ENCODE measurements at regions not wholly inside any gene's neighbourhood (a gene's known extent, or its start where the extent isn't known, plus 50 kb on each side); places are given as distances from the start of the nearest gene placed in this dataset.

DNA sequence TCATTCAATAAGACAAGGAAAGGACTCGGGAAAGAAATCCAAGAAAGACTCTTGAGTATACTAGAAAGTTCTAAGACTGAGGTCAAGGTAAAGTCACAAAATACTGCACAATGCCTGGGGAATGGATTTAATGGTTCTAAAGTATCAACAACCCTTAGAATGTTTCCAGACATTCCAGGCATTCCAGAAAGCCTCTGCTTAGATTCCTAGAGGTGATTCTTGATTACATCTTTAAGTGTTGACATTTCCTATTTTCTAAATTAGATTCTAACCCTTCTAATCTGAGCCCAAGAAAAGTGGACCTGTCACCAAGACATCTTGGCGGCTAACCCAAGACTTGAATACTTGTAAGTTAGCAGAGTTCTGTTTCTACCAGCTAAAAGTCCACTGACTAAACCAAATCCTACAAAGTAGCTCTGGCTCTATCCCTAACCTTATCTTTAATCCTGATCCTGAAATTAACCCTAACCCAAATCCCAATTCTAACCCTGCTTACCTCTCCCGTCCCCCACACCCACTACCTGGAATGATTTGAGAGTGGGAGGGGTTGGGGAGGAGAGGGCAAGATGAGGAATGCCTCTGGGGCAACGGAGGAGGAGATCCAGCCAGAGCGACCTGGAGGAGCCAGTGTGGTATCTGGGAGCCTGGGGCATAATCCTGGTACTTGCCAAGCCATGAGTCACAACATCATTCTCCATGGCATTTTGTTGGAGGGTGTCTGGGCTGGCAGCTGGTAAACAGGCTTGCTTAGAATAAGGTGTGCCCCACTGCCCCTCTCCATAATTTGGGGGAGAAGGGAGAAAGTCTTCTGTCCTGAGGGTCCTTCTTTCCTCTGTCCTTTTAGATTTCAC is 93.4 kb upstream of the HOXC13 start:
- TF ChIP-seq, protein P1, sequence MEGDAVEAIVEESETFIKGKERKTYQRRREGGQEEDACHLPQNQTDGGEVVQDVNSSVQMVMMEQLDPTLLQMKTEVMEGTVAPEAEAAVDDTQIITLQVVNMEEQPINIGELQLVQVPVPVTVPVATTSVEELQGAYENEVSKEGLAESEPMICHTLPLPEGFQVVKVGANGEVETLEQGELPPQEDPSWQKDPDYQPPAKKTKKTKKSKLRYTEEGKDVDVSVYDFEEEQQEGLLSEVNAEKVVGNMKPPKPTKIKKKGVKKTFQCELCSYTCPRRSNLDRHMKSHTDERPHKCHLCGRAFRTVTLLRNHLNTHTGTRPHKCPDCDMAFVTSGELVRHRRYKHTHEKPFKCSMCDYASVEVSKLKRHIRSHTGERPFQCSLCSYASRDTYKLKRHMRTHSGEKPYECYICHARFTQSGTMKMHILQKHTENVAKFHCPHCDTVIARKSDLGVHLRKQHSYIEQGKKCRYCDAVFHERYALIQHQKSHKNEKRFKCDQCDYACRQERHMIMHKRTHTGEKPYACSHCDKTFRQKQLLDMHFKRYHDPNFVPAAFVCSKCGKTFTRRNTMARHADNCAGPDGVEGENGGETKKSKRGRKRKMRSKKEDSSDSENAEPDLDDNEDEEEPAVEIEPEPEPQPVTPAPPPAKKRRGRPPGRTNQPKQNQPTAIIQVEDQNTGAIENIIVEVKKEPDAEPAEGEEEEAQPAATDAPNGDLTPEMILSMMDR (conservative IDR thresholded peaks at IDR 0.05; ENCODE audit: low read depth, low read length) = no peak
- no peak overlapping the region for H3K4me3 ChIP-seq (ENCODE audit: low read depth, low read length)
- DNase-seq (ENCODE audit: low read depth) = peak; percentile 16

DNA sequence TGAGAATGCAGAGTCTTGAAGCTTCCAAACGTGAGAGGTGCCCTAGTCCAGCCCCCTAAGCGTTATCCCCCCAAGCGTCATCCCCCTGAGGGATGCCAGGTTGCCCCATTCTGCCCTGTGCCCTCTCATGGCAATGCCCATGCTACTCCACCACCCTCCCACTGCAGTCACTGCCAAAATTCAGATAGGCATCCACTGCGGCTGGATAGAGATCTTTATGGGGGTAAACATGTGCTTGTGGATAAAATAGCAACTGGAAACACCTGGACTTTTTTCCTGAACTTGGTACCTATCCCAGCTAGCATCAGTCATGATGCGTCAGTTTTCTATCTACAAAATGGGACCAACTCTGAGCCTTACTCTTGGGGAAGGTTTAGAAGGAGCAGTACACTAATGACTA is 92.7 kb upstream of the HOXC13 start:
- no peak for DNase-seq (ENCODE audit: low read depth)
- TF ChIP-seq, protein P1 (conservative IDR thresholded peaks at IDR 0.05; ENCODE audit: low read depth, low read length) = no peak
- H3K4me3 ChIP-seq (ENCODE audit: low read depth, low read length) = no peak overlapping the region

DNA sequence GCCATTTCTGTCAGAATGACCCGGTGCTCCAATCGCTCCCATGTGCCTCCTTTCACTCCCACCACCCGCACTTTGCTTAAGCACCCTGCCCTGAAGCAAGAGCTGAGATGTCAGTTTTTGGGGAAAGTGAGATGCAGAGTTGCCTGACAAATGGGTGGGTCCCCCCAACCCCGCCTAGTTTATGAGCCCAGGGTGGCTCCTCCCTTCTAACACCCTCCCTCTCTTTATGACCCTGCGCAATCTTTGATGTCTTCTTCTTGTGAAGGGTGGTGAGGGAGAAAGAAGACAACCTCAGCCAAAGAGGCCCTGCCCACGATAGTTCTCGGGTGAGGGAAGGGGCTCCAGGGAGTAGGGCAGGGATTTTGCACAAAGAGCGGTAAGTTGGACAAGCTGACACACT is 89.5 kb upstream of the HOXC13 start:
- H3K4me3 ChIP-seq (ENCODE audit: low read depth, low read length) = no peak overlapping the region
- no peak for DNase-seq (ENCODE audit: low read depth)
- TF ChIP-seq, protein P1 (conservative IDR thresholded peaks at IDR 0.05; ENCODE audit: low read depth, low read length) = no peak

DNA sequence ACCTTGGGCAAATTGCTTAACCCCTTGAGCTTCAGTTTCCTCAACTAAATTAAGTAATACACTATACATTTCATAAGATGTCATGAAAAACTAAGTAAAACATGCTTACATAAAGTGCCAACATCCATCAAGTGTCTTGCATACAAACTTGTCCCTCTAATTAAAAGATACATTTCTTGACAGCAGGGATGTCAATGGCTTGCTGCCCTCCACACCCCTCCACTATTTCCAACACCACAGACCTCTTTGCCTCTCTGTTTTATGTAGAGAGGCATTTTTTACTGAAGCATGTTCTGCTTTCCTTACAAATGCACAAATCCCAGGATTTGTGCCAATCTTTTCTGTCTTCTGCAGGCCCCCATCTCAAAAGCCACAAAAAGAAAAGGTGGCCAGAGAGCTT is 89.0 kb upstream of the HOXC13 start:
- TF ChIP-seq, protein P1 (conservative IDR thresholded peaks at IDR 0.05; ENCODE audit: low read depth, low read length) = no peak
- DNase-seq (ENCODE audit: low read depth) = no peak

DNA sequence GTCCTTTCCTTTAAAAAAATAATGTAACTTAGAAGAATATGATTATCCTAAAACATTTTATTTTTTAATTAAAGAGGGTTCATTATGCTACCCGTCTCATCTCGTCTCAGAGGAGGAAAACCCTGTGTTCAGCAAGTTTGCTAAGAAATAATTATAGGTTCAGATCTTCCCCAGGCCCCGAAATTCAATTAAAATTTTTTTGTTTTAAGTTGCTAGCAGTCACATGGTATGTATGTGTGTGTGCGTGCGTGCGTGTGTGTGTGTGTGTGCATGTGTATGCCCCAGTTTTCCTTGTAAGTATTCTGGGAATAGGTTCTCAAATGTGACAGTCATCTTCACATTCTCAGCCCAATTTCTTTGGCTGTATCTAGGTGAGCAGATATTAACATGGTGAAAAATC is 86.6 kb upstream of the HOXC13 start:
- TF ChIP-seq, protein P1 (conservative IDR thresholded peaks at IDR 0.05; ENCODE audit: low read depth, low read length) = no peak
- no peak for DNase-seq (ENCODE audit: low read depth)

More for the DNA sequence above, 89.0 kb upstream of the HOXC13 start:
- H3K4me3 ChIP-seq (ENCODE audit: low read depth, low read length) = no peak overlapping the region

DNA sequence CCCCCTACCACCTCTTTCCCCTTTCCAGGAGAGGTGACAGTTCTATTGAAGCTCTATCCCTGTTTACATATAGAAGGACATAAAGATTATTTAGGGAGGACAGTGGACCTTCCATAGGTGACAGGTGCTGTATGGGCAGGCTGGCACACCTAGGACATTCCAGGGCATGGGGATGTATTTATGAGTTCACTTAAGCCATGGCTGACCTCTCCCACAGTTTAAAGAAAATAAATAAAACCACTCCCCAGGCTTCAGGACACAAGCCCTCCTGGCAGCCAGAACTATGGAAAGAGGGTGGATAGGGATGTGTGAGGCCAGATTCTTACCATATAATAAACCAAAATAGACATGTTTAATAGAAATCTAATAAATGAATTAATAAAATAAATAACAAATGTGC is 85.6 kb upstream of the HOXC13 start:
- no peak overlapping the region for H3K4me3 ChIP-seq (ENCODE audit: low read depth, low read length)
- DNase-seq (ENCODE audit: low read depth) = no peak
- TF ChIP-seq, protein P1 (conservative IDR thresholded peaks at IDR 0.05; ENCODE audit: low read depth, low read length) = no peak

More for the DNA sequence above, 86.6 kb upstream of the HOXC13 start:
- no peak overlapping the region for H3K4me3 ChIP-seq (ENCODE audit: low read depth, low read length)

Data from epithelial cell of proximal tubule (primary cell).